ENCODE measurements at regions not wholly inside any gene's neighbourhood (a gene's known extent, or its start where the extent isn't known, plus 50 kb on each side); places are given as distances from the start of the nearest gene placed in this dataset.

GRCh38 chr5:8844847-8845246, 701.0 kb downstream of the SEMA5A start:
- DNase-seq (ENCODE audit: low read depth in 2 of 2) = no peak

GRCh38 chr5:8845296-8845695, 700.6 kb downstream of the SEMA5A start:
- no peak for DNase-seq (ENCODE audit: low read depth in 2 of 2)

GRCh38 chr5:8848366-8848765, 697.5 kb downstream of the SEMA5A start:
- DNase-seq (ENCODE audit: low read depth in 2 of 2) = no peak

- no peak for DNase-seq (ENCODE audit: low read depth in 2 of 2)
Observed at GRCh38 chr5:8848997-8849594, 696.8 kb downstream of the SEMA5A start.

- DNase-seq (ENCODE audit: low read depth in 2 of 2) = no peak
Observed at GRCh38 chr5:8851101-8851500, 694.8 kb downstream of the SEMA5A start.

GRCh38 chr5:8857051-8857450, 688.8 kb downstream of the SEMA5A start:
- no peak for DNase-seq (ENCODE audit: low read depth in 2 of 2)

GRCh38 chr5:8861764-8862163, 684.1 kb downstream of the SEMA5A start:
- no peak for DNase-seq (ENCODE audit: low read depth in 2 of 2)

- no peak for DNase-seq (ENCODE audit: low read depth in 2 of 2)
Observed at GRCh38 chr5:8864053-8864452, 681.8 kb downstream of the SEMA5A start.

- DNase-seq (ENCODE audit: low read depth in 2 of 2) = no peak
Observed at GRCh38 chr5:8865266-8865665, 680.6 kb downstream of the SEMA5A start.

- no peak for DNase-seq (ENCODE audit: low read depth in 2 of 2)
Observed at GRCh38 chr5:8865686-8866374, 680.0 kb downstream of the SEMA5A start.

GRCh38 chr5:8868283-8868682, 677.6 kb downstream of the SEMA5A start:
- no peak for DNase-seq (ENCODE audit: low read depth in 2 of 2)

- no peak for DNase-seq (ENCODE audit: low read depth in 2 of 2)
Observed at GRCh38 chr5:8869932-8870331, 675.9 kb downstream of the SEMA5A start.

GRCh38 chr5:8870349-8870958, 675.4 kb downstream of the SEMA5A start:
- no peak for DNase-seq (ENCODE audit: low read depth in 2 of 2)

GRCh38 chr5:8870959-8871355, 674.9 kb downstream of the SEMA5A start:
- DNase-seq (ENCODE audit: low read depth in 2 of 2) = no peak

GRCh38 chr5:8871446-8871845, 674.4 kb downstream of the SEMA5A start:
- no peak for DNase-seq (ENCODE audit: low read depth in 2 of 2)

- DNase-seq (ENCODE audit: low read depth in 2 of 2) = no peak
Observed at GRCh38 chr5:8875722-8876121, 670.2 kb downstream of the SEMA5A start.

- no peak for DNase-seq (ENCODE audit: low read depth in 2 of 2)
Observed at GRCh38 chr5:8879248-8879647, 666.6 kb downstream of the SEMA5A start.

GRCh38 chr5:8884029-8884428, 661.8 kb downstream of the SEMA5A start:
- DNase-seq (ENCODE audit: low read depth in 2 of 2) = no peak

GRCh38 chr5:8892926-8893325, 652.9 kb downstream of the SEMA5A start:
- no peak for DNase-seq (ENCODE audit: low read depth in 2 of 2)

GRCh38 chr5:8894031-8894430, 651.8 kb downstream of the SEMA5A start:
- DNase-seq (ENCODE audit: low read depth in 2 of 2) = no peak

GRCh38 chr5:8895062-8895461, 650.8 kb downstream of the SEMA5A start:
- no peak for DNase-seq (ENCODE audit: low read depth in 2 of 2)

- DNase-seq (ENCODE audit: low read depth in 2 of 2) = no peak
Observed at GRCh38 chr5:8895599-8895998, 650.3 kb downstream of the SEMA5A start.

GRCh38 chr5:8897316-8897715, 648.6 kb downstream of the SEMA5A start:
- no peak for DNase-seq (ENCODE audit: low read depth in 2 of 2)
